Tibial artery (tissue), 4 donors: ENCODE measurements at regions not wholly inside any gene's neighbourhood (a gene's known extent, or its start where the extent isn't known, plus 50 kb on each side); places are given as distances from the start of the nearest gene placed in this dataset.

Experiments
- DNase-seq, 2 donors: peaks; one replicate each; pipeline ENCODE4 v3.0.0-alpha.2; 2019
- H3K27ac ChIP-seq, 2 donors: fragments of 200-600 bp; sonication (generic) in 1 of 2; 1 replicate in 1 of 2; 2 replicates in 1 of 2; pipeline ENCODE4 v1.5.1; 2018 to 2019; ENCODE audit warnings: mild to moderate bottlenecking in 1 of 2
- H3K27me3 ChIP-seq, 2 donors: fragments of 200-600 bp; sonication (generic) in 1 of 2; one replicate each; pipeline versions ENCODE4 v1.5.1 to v1.6.0; 2016 to 2019
- H3K36me3 ChIP-seq, 3 donors: fragments of 200-600 bp; sonication (generic) in 2 of 3; one replicate each; pipeline ENCODE4 v1.5.1; 2016 to 2019; ENCODE audit warnings: mild to moderate bottlenecking in 2 of 3
- H3K4me1 ChIP-seq, 4 donors: fragments of 200-600 bp; sonication (generic) in 2 of 4; 1 replicate in 3 of 4; 2 replicates in 1 of 4; pipeline ENCODE4 v1.5.1; 2016 to 2019
- H3K4me3 ChIP-seq, 2 donors: fragments of 200-600 bp; sonication (generic) in 1 of 2; 1 replicate in 1 of 2; 2 replicates in 1 of 2; pipeline ENCODE4 v1.5.1; 2018 to 2019; ENCODE audit warnings: mild to moderate bottlenecking in 2 of 2
- H3K9me3 ChIP-seq, 3 donors: fragments of 200-600 bp; sonication (generic) in 1 of 3; one replicate each; pipeline ENCODE4 v1.5.1; 2016 to 2019
- CTCF ChIP-seq, 2 experiments: fragments of 200-600 bp in 1 of 2; fragments of 450-650 bp in 1 of 2; IDR thresholded peaks; one replicate each; pipeline ENCODE4 v1.5.1; 2017 to 2019; ENCODE audit warnings: antibody characterized with exemption in 2 of 2, mild to moderate bottlenecking in 1 of 2, moderate library complexity in 1 of 2
- intact Hi-C: fragments of 100-400 bp; cut with DNase I; formaldehyde crosslinking; loops from one replicate; pipeline ENCODE4 v1.15.0; 2023; ENCODE audit warnings: low total_unique reads

GRCh38 chr4:153976954-153977353 is 188.1 kb upstream of the SFRP2 start:
- no peak for DNase-seq
- Histone ChIP-seq H3K27ac (no peak overlapping the region), H3K36me3 (no peaks in the 10 kb centered on the region), H3K4me3 (no peak overlapping the region), H3K27me3 (no peaks in the 10 kb centered on the region), H3K9me3 (peaks cover 0 to 8% (median 0%) of the 10 kb centered on the region in 3 donors), H3K4me1 (no peaks in the 10 kb centered on the region)
- TF ChIP-seq CTCF (IDR thresholded peaks at IDR 0.05) = no peak
- intact Hi-C loops = no loop called here

GRCh38 chr4:153974452-153974851 is 185.6 kb upstream of the SFRP2 start:
- H3K9me3 ChIP-seq = peaks cover 0 to 8% (median 0%) of the 10 kb centered on the region in 3 donors
- no peak overlapping the region for H3K27ac ChIP-seq
- no peaks in the 10 kb centered on the region for H3K27me3 ChIP-seq
- no peak for DNase-seq
- no peaks in the 10 kb centered on the region for H3K4me1 ChIP-seq
- no peak for TF ChIP-seq CTCF (IDR thresholded peaks at IDR 0.05)
- no peaks in the 10 kb centered on the region for H3K36me3 ChIP-seq
- no peak overlapping the region for H3K4me3 ChIP-seq
- intact Hi-C loops = no loop called here

GRCh38 chr4:153973942-153974341 is 185.1 kb upstream of the SFRP2 start:
- no peak for DNase-seq
- H3K9me3 ChIP-seq = peaks cover 0 to 8% (median 0%) of the 10 kb centered on the region in 3 donors
- H3K27ac ChIP-seq = no peak overlapping the region
- H3K27me3 ChIP-seq = no peaks in the 10 kb centered on the region
- no peak overlapping the region for H3K4me3 ChIP-seq
- H3K4me1 ChIP-seq = no peaks in the 10 kb centered on the region
- no peaks in the 10 kb centered on the region for H3K36me3 ChIP-seq
- intact Hi-C loops = no loop called here
- TF ChIP-seq CTCF (IDR thresholded peaks at IDR 0.05) = no peak

- Histone ChIP-seq H3K4me3 (no peak overlapping the region), H3K36me3 (no peaks in the 10 kb centered on the region), H3K27ac (no peak overlapping the region), H3K4me1 (no peaks in the 10 kb centered on the region), H3K27me3 (no peaks in the 10 kb centered on the region), H3K9me3 (peaks cover 0 to 8% (median 0%) of the 10 kb centered on the region in 3 donors)
- intact Hi-C loops = no loop called here
- peak in 1 of 2 donors; percentile 27 for DNase-seq
- TF ChIP-seq CTCF (IDR thresholded peaks at IDR 0.05) = no peak
These were observed 183.0 kb upstream of the SFRP2 start for GRCh38 chr4:153971899-153972298.

GRCh38 chr4:153970169-153970568 is 181.3 kb upstream of the SFRP2 start:
- no peaks in the 10 kb centered on the region for H3K4me1 ChIP-seq
- peaks cover 0 to 8% (median 0%) of the 10 kb centered on the region in 3 donors for H3K9me3 ChIP-seq
- no peaks in the 10 kb centered on the region for H3K27me3 ChIP-seq
- intact Hi-C loops = no loop called here
- DNase-seq = no peak
- no peaks in the 10 kb centered on the region for H3K36me3 ChIP-seq
- no peak overlapping the region for H3K27ac ChIP-seq
- no peak for TF ChIP-seq CTCF (IDR thresholded peaks at IDR 0.05)
- H3K4me3 ChIP-seq = no peak overlapping the region

- intact Hi-C loops = no loop called here
- no peaks in the 10 kb centered on the region for H3K36me3 ChIP-seq
- no peak overlapping the region for H3K27ac ChIP-seq
- no peak for TF ChIP-seq CTCF (IDR thresholded peaks at IDR 0.05)
- no peak for DNase-seq
- H3K27me3 ChIP-seq = no peaks in the 10 kb centered on the region
- H3K4me3 ChIP-seq = no peak overlapping the region
- peaks cover 0 to 4% (median 0%) of the 10 kb centered on the region in 3 donors for H3K9me3 ChIP-seq
- no peaks in the 10 kb centered on the region for H3K4me1 ChIP-seq
These were observed 180.7 kb upstream of the SFRP2 start for GRCh38 chr4:153969542-153969941.
